GM12878 (cell line): ENCODE measurements at regions not wholly inside any gene's neighbourhood (a gene's known extent, or its start where the extent isn't known, plus 50 kb on each side); places are given as distances from the start of the nearest gene placed in this dataset.

Experiments
- CEBPB ChIP-seq, 2 experiments: fragments of 150-350 bp in 1 of 2; IDR thresholded peaks; 2 replicates each; pipeline ENCODE4 v1.6.1; 2012 to 2014; ENCODE audit warnings: low read depth in 2 of 2, low read length in 2 of 2, borderline replicate concordance in 1 of 2, inconsistent platforms in 1 of 2
- EZH2 ChIP-seq: IDR thresholded peaks from 2 replicates; pipeline ENCODE4 v1.6.1; 2012; ENCODE audit warnings: low read depth, mild to moderate bottlenecking, control low read depth, inconsistent platforms, low read length, borderline replicate concordance; ENCODE audit not compliant: control insufficient read depth
- TF ChIP-seq, protein P1 (sequence below), 3 experiments: IDR thresholded peaks in 2 of 3; conservative IDR thresholded peaks in 1 of 3; 2 replicates each; pipeline ENCODE4 v1.5.1; 2011; ENCODE audit warnings: low read depth in 3 of 3, low read length in 3 of 3, mild to moderate bottlenecking in 3 of 3, control low read depth in 2 of 3, moderate library complexity in 2 of 3, inconsistent platforms in 1 of 3, mixed read lengths in 1 of 3; ENCODE audit not compliant: control insufficient read depth in 2 of 3, insufficient read depth in 1 of 3; ENCODE audit errors: extremely low read depth in 1 of 3

DNA sequence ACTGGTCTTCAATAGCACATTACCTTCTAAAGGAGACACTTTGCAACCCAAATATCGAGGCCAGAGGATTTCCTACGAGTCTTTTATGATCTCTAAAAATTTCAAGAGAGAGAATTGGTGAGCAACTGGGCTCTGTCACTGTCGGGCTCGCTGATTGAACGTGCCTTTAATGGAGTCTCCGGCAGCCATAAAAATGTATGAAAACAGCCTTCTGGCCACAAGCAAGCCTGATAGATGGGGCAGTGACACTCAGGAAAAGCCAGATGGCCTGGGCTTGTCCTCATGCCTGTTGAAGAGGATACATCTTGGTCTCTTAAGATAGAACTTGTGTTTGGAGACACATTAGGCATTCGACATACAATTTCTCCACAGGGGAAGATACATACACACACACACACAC is 419.5 kb upstream of the PROK2 start:
- TF ChIP-seq EZH2 (no peak), CEBPB (IDR thresholded peaks at IDR 0.05; ENCODE audit: borderline replicate concordance in 1 of 2, low read depth in 2 of 2, low read length in 2 of 2) (no peak)
- TF ChIP-seq, protein P1, sequence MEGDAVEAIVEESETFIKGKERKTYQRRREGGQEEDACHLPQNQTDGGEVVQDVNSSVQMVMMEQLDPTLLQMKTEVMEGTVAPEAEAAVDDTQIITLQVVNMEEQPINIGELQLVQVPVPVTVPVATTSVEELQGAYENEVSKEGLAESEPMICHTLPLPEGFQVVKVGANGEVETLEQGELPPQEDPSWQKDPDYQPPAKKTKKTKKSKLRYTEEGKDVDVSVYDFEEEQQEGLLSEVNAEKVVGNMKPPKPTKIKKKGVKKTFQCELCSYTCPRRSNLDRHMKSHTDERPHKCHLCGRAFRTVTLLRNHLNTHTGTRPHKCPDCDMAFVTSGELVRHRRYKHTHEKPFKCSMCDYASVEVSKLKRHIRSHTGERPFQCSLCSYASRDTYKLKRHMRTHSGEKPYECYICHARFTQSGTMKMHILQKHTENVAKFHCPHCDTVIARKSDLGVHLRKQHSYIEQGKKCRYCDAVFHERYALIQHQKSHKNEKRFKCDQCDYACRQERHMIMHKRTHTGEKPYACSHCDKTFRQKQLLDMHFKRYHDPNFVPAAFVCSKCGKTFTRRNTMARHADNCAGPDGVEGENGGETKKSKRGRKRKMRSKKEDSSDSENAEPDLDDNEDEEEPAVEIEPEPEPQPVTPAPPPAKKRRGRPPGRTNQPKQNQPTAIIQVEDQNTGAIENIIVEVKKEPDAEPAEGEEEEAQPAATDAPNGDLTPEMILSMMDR (IDR thresholded peaks at IDR 0.05 in 2 of 3, conservative IDR thresholded peaks at IDR 0.05 in 1 of 3; ENCODE audit: control insufficient read depth in 2 of 3, extremely low read depth in 1 of 3, insufficient read depth in 1 of 3, low read depth in 3 of 3, low read length in 3 of 3) = no peak
